H1 (cell line): ENCODE measurements at regions not wholly inside any gene's neighbourhood (a gene's known extent, or its start where the extent isn't known, plus 50 kb on each side); places are given as distances from the start of the nearest gene placed in this dataset.

Source experiments
- CTCF ChIA-PET: fragments of 300-600 bp; sonication (Branson Sonifier 250); formaldehyde crosslinking; loops from one replicate; lab custom pipeline; 2021; ENCODE audit not compliant: partially characterized antibody; lab: Charles Lee
- POLR2A ChIA-PET: fragments of 300-600 bp; sonication (Branson Sonifier 250); formaldehyde crosslinking; loops from one replicate; lab custom pipeline; 2021; ENCODE audit warnings: inconsistent platforms; ENCODE audit not compliant: partially characterized antibody; lab: Charles Lee
- DNase-seq, 2 experiments: peaks; one replicate each; pipeline versions ENCODE4 v3.0.0 to v3.0.0-alpha.2; 2010 to 2022; ENCODE audit warnings: low spot score in 2 of 2, low read depth in 1 of 2, mixed read lengths in 1 of 2
- FAIRE-seq: peaks from 2 replicates; lab custom pipeline; 2011; peaks lifted over from hg19 to GRCh38; lab: Jason Lieb, UNC
- H2AFZ ChIP-seq: 2 replicates; pipeline ENCODE4 v1.8.1; 2012; ENCODE audit warnings: low read length, inconsistent platforms
- H2AK5ac ChIP-seq: 2 replicates; pipeline ENCODE4 v1.6.1; 2013; ENCODE audit warnings: low read depth, low read length
- H2BK120ac ChIP-seq: replicated peaks from 2 replicates; pipeline ENCODE3; 2013; ENCODE audit warnings: low read depth, low read length, inconsistent platforms
- H2BK12ac ChIP-seq: 2 replicates; pipeline ENCODE4 v1.6.1; 2013; ENCODE audit warnings: low read depth, low read length
- H2BK15ac ChIP-seq: 2 replicates; pipeline ENCODE4 v1.6.1; 2013; ENCODE audit warnings: low read length
- H2BK20ac ChIP-seq: 2 replicates; pipeline ENCODE4 v1.6.1; 2013; ENCODE audit warnings: low read length
- H2BK5ac ChIP-seq: 2 replicates; pipeline ENCODE4 v1.6.1; 2013; ENCODE audit warnings: low read depth, low read length
- H3K14ac ChIP-seq: 2 replicates; pipeline ENCODE4 v1.6.1; 2013; ENCODE audit warnings: inconsistent platforms; ENCODE audit not compliant: insufficient read length
- H3K18ac ChIP-seq: 2 replicates; pipeline ENCODE4 v1.6.1; 2013; ENCODE audit warnings: low read length; ENCODE audit errors: extremely low read depth
- H3K23ac ChIP-seq: 2 replicates; pipeline ENCODE4 v1.6.1; 2013; ENCODE audit warnings: inconsistent platforms; ENCODE audit not compliant: insufficient read length
- H3K23me2 ChIP-seq: 2 replicates; pipeline ENCODE4 v1.6.1; 2013; ENCODE audit warnings: low read depth, low read length
- H3K27ac ChIP-seq: 2 replicates; pipeline ENCODE4 v1.6.1; 2011; ENCODE audit warnings: low read depth, low read length, inconsistent platforms
- H3K27me3 ChIP-seq, 4 experiments: replicated peaks in 1 of 4; 1 replicate in 1 of 4; 2 replicates in 3 of 4; pipeline versions ENCODE4 v1.6.1 to v1.8.1; 2011 to 2013; ENCODE audit warnings: low read length in 3 of 4, mild to moderate bottlenecking in 3 of 4, inconsistent platforms in 2 of 4, mixed read lengths in 2 of 4, moderate library complexity in 1 of 4; ENCODE audit not compliant: control insufficient read depth in 3 of 4, insufficient read depth in 3 of 4; ENCODE audit errors: extremely low read depth in 1 of 4
- H3K36me3 ChIP-seq, 4 experiments: 2 replicates each; pipeline versions ENCODE4 v1.6.1 to v1.8.1; 2011 to 2013; ENCODE audit warnings: mild to moderate bottlenecking in 4 of 4, low read length in 3 of 4, moderate library complexity in 2 of 4, control low read depth in 1 of 4, inconsistent platforms in 1 of 4; ENCODE audit not compliant: insufficient read depth in 4 of 4, control insufficient read depth in 2 of 4
- H3K4ac ChIP-seq: replicated peaks from 2 replicates; pipeline ENCODE3; 2013; ENCODE audit warnings: low read length, low read depth, mixed read lengths, inconsistent platforms; ENCODE audit not compliant: insufficient read length
- H3K4me1 ChIP-seq, 4 experiments: replicated peaks in 1 of 4; 1 replicate in 1 of 4; 2 replicates in 3 of 4; pipeline versions ENCODE4 v1.6.1 to v1.8.1; 2011 to 2013; ENCODE audit warnings: low read length in 3 of 4, inconsistent platforms in 2 of 4, mixed read lengths in 1 of 4; ENCODE audit not compliant: insufficient read depth in 4 of 4, control insufficient read depth in 3 of 4
- H3K4me2 ChIP-seq, 2 experiments: 2 replicates each; pipeline versions ENCODE4 v1.6.1 to v1.8.1; 2011 to 2013; ENCODE audit warnings: low read depth in 2 of 2, low read length in 2 of 2, control low read depth in 1 of 2, inconsistent platforms in 1 of 2, mild to moderate bottlenecking in 1 of 2; ENCODE audit not compliant: insufficient read depth in 1 of 2
- H3K4me3 ChIP-seq, 4 experiments: fragments of 200-600, 300-600 bp in 1 of 4; sonication (generic), shearing (Covaris generic), sonication (Bioruptor Twin) in 1 of 4; 2 replicates each; pipeline versions ENCODE4 v1.5.1 to v1.8.1; 2011 to 2016; ENCODE audit warnings: low read length in 4 of 4, low read depth in 3 of 4, control low read depth in 2 of 4, inconsistent platforms in 2 of 4, mild to moderate bottlenecking in 2 of 4, mixed read lengths in 1 of 4, moderate library complexity in 1 of 4; ENCODE audit not compliant: insufficient read depth in 2 of 4; ENCODE audit errors: extremely low read depth in 1 of 4
- H3K56ac ChIP-seq: replicated peaks from 2 replicates; pipeline ENCODE3; 2013; ENCODE audit warnings: low read depth, mild to moderate bottlenecking, mixed read lengths, low read length, inconsistent platforms; ENCODE audit not compliant: insufficient read length
- H3K79me1 ChIP-seq: 2 replicates; pipeline ENCODE4 v1.6.1; 2013; ENCODE audit warnings: low read depth, low read length, control low read depth
- H3K79me2 ChIP-seq, 2 experiments: 2 replicates each; pipeline versions ENCODE4 v1.6.1 to v1.8.1; 2012 to 2013; ENCODE audit warnings: low read length in 2 of 2, mild to moderate bottlenecking in 2 of 2, inconsistent platforms in 1 of 2; ENCODE audit not compliant: insufficient read depth in 2 of 2, control insufficient read depth in 1 of 2
- H3K9ac ChIP-seq, 4 experiments: replicated peaks in 1 of 4; 1 replicate in 1 of 4; 2 replicates in 3 of 4; pipeline versions ENCODE4 v1.6.1 to v1.8.1; 2011 to 2013; ENCODE audit warnings: low read depth in 3 of 4, low read length in 3 of 4, control low read depth in 2 of 4, mild to moderate bottlenecking in 2 of 4, moderate library complexity in 2 of 4, inconsistent platforms in 1 of 4; ENCODE audit errors: extremely low read depth in 1 of 4
- H3K9me3 ChIP-seq, 2 experiments: 2 replicates each; pipeline versions ENCODE4 v1.6.1 to v1.8.1; 2012 to 2013; ENCODE audit warnings: mild to moderate bottlenecking in 2 of 2, moderate library complexity in 2 of 2, control low read depth in 1 of 2, inconsistent platforms in 1 of 2, low read depth in 1 of 2, low read length in 1 of 2, mixed read lengths in 1 of 2; ENCODE audit not compliant: insufficient read depth in 2 of 2
- H4K20me1 ChIP-seq, 2 experiments: replicated peaks in 1 of 2; 2 replicates each; pipeline versions ENCODE3 to v1.8.1; 2011 to 2013; ENCODE audit warnings: inconsistent platforms in 2 of 2, low read length in 2 of 2, mild to moderate bottlenecking in 1 of 2; ENCODE audit not compliant: insufficient read depth in 2 of 2, control insufficient read depth in 1 of 2
- H4K5ac ChIP-seq: 2 replicates; pipeline ENCODE4 v1.6.1; 2013; ENCODE audit warnings: low read length, low read depth, mixed read lengths, inconsistent platforms; ENCODE audit not compliant: insufficient read length
- H4K8ac ChIP-seq: 2 replicates; pipeline ENCODE4 v1.8.0; 2013; ENCODE audit warnings: mild to moderate bottlenecking, moderate library complexity, low read length, inconsistent platforms; ENCODE audit not compliant: insufficient read depth; ENCODE audit errors: extremely low read depth
- H4K91ac ChIP-seq: replicated peaks from 2 replicates; pipeline ENCODE3; 2013; ENCODE audit warnings: low read length, mixed read lengths, inconsistent platforms; ENCODE audit not compliant: insufficient read length
- CBX8 ChIP-seq: fragments of 300-800, 300-1000 bp; sonication (generic); IDR thresholded peaks from 2 replicates; pipeline ENCODE4 v1.7.1; 2016; ENCODE audit warnings: low read depth, low read length, borderline replicate concordance
- E2F6 ChIP-seq: IDR thresholded peaks from 2 replicates; pipeline ENCODE4 v1.6.1; 2012; ENCODE audit warnings: inconsistent platforms
- KDM1A ChIP-seq: fragments of 200-600, 300-600 bp; sonication (generic); IDR thresholded peaks from 2 replicates; pipeline ENCODE4 v1.7.1; 2016; ENCODE audit warnings: mild to moderate bottlenecking, low read length, borderline replicate concordance
- PHF8 ChIP-seq: fragments of 200-600 bp; sonication (generic); conservative IDR thresholded peaks from 2 replicates; pipeline ENCODE4 v1.7.1; 2012; ENCODE audit warnings: low read depth, mild to moderate bottlenecking, inconsistent platforms, low read length, moderate library complexity
- POU5F1 ChIP-seq: IDR thresholded peaks from 2 replicates; pipeline ENCODE4 v1.6.1; 2011; ENCODE audit warnings: low read depth, mild to moderate bottlenecking, low read length, moderate library complexity
- RAD21 ChIP-seq, 2 experiments: IDR thresholded peaks in 1 of 2; conservative IDR thresholded peaks in 1 of 2; 2 replicates each; pipeline ENCODE4 v1.6.1; 2011; ENCODE audit warnings: low read depth in 2 of 2, low read length in 2 of 2, improper control_type of control experiment in 1 of 2, inconsistent platforms in 1 of 2, mild to moderate bottlenecking in 1 of 2, moderate library complexity in 1 of 2
- TCF12 ChIP-seq: IDR thresholded peaks from 2 replicates; pipeline ENCODE4 v1.6.1; 2011; ENCODE audit warnings: low read depth, mild to moderate bottlenecking, low read length
- YY1 ChIP-seq: IDR thresholded peaks from 2 replicates; pipeline ENCODE4 v1.6.1; 2011; ENCODE audit warnings: low read depth, mild to moderate bottlenecking, low read length
- WGBS, 2 experiments: shearing (Covaris generic) in 1 of 2; methylation state at CpG; one replicate each; pipeline versions ENCODE4 v1.1.6 to v1.1.7; 2013 to 2015; ENCODE audit warnings: low lambda C conversion rate in 2 of 2, mixed read lengths in 2 of 2, inconsistent platforms in 1 of 2, low coverage in 1 of 2, missing lambda C conversion rate in 1 of 2; ENCODE audit not compliant: insufficient replicate concordance in 2 of 2, insufficient coverage in 1 of 2, insufficient read length in 1 of 2; ENCODE audit errors: extremely low coverage in 1 of 2, missing lambda C conversion rate in 1 of 2; 5-methylcytosine and 5-hydroxymethylcytosine counted together

- no peak overlapping the region for H3K4me3 ChIP-seq
- no peak overlapping the region for H2BK120ac ChIP-seq
- no peaks in the 10 kb centered on the region for H4K20me1 ChIP-seq
- no peak overlapping the region for H3K18ac ChIP-seq
- H2BK15ac ChIP-seq: no peak overlapping the region
- no peak overlapping the region for H4K91ac ChIP-seq
- no peaks in the 10 kb centered on the region for H3K36me3 ChIP-seq
- H2AK5ac ChIP-seq: no peak overlapping the region
- H3K14ac ChIP-seq: no peak overlapping the region
- no peak overlapping the region for H4K5ac ChIP-seq
- H3K4me2 ChIP-seq: no peak overlapping the region
- H3K4ac ChIP-seq: no peak overlapping the region
- H3K23ac ChIP-seq: no peak overlapping the region
- H3K9ac ChIP-seq: no peak overlapping the region
- DNase-seq: peak in 1 of 2 experiments; percentile 30
- POLR2A ChIA-PET: interaction anchor here (0.6 kb wide), 1 partner anchor 29 kb away, joined by 3 read pairs; no protein-coding TSS in a partner anchor
- FAIRE-seq: no peak
- H3K79me2 ChIP-seq: no peaks in the 10 kb centered on the region
- H3K23me2 ChIP-seq: no peaks in the 10 kb centered on the region
- CTCF ChIA-PET: interaction anchor here (1.6 to 1.8 kb wide), 2 partner anchors 17 to 19 kb away, joined by 5 to 6 read pairs; no protein-coding TSS in a partner anchor
- peak overlapping the region; percentile 3; the same call in 1 of the 2 replicates for H2BK12ac ChIP-seq
- H3K9me3 ChIP-seq: no peaks in the 10 kb centered on the region
- H2AFZ ChIP-seq: no peak overlapping the region
- peaks cover 0 to 3% (median under 1%) of the 10 kb centered on the region in 4 experiments; a peak in 3 of 7 replicates for H3K4me1 ChIP-seq
- H2BK5ac ChIP-seq: no peak overlapping the region
- H2BK20ac ChIP-seq: no peak overlapping the region
- WGBS, 2 experiments: 89% methylated on average over 23 of the region's 23 CpGs; no CpG with 5 or more reads in 1 of the 2 experiments
- no peak overlapping the region for H3K56ac ChIP-seq
- no peak overlapping the region for H3K27ac ChIP-seq
- peaks cover 0 to 12% (median 5%) of the 10 kb centered on the region in 4 experiments; a peak in 5 of 7 replicates for H3K27me3 ChIP-seq
- H4K8ac ChIP-seq: 0 out of 2 replicates have a peak overlapping the region, but pooled peaks have one; percentile 31
- H3K79me1 ChIP-seq: no peaks in the 10 kb centered on the region
- TF ChIP-seq PHF8 (no peak), YY1 (no peak), TCF12 (no peak), KDM1A (no peak), RAD21 (IDR thresholded peaks at IDR 0.05 in 1 of 2, conservative IDR thresholded peaks at IDR 0.05 in 1 of 2; ENCODE audit: low read depth in 2 of 2, low read length in 2 of 2) (no peak), CBX8 (no peak), E2F6 (no peak), POU5F1 (no peak)
Observed at GRCh38 chr10:78869508-78870454, 199.0 kb upstream of the ZMIZ1 start.
